OCI-LY3 (cell line): ENCODE measurements at regions not wholly inside any gene's neighbourhood (a gene's known extent, or its start where the extent isn't known, plus 50 kb on each side); places are given as distances from the start of the nearest gene placed in this dataset.

Source experiments
- H2AFZ ChIP-seq: fragments of 200-600, 300-600 bp; shearing (Covaris generic); 2 replicates; pipeline ENCODE4 v1.6.0; 2014; ENCODE audit warnings: antibody characterized with exemption, low read depth, low read length
- H3K27ac ChIP-seq: fragments of 200-600, 300-600 bp; sonication (generic); 2 replicates; pipeline ENCODE4 v1.5.1; 2014; ENCODE audit warnings: mild to moderate bottlenecking, low read length, moderate library complexity, mixed read lengths
- H3K27me3 ChIP-seq: fragments of 200-600, 300-600 bp; sonication (generic); 2 replicates; pipeline ENCODE4 v1.6.1; 2014; ENCODE audit warnings: low read depth, low read length, mixed read lengths
- H3K36me3 ChIP-seq: fragments of 200-600, 300-600 bp; sonication (generic); replicated peaks from 2 replicates; pipeline ENCODE3; 2014; ENCODE audit warnings: low read depth, low read length, mixed read lengths
- H3K4me1 ChIP-seq: fragments of 300-600, 200-600 bp; sonication (generic); 2 replicates; pipeline ENCODE4 v1.6.1; 2014; ENCODE audit warnings: low read length, mixed read lengths
- H3K4me2 ChIP-seq: fragments of 200-600, 300-600 bp; sonication (generic); 2 replicates; pipeline ENCODE4 v1.6.1; 2014; ENCODE audit warnings: low read length, mixed read lengths
- H3K4me3 ChIP-seq: fragments of 300-600, 200-600 bp; sonication (generic); 2 replicates; pipeline ENCODE4 v1.5.1; 2014; ENCODE audit warnings: antibody characterized with exemption, mild to moderate bottlenecking, low read length, moderate library complexity
- H3K79me2 ChIP-seq: fragments of 300-600, 200-600 bp; shearing (Covaris generic); 2 replicates; pipeline ENCODE4 v1.6.1; 2014; ENCODE audit warnings: mild to moderate bottlenecking, low read length, mixed read lengths
- H3K9ac ChIP-seq: fragments of 300-600, 200-600 bp; shearing (Covaris generic); 2 replicates; pipeline ENCODE4 v1.6.0; 2014; ENCODE audit warnings: mild to moderate bottlenecking, low read length, moderate library complexity
- H3K9me3 ChIP-seq: fragments of 200-600, 300-600 bp; shearing (Covaris generic); 2 replicates; pipeline ENCODE4 v1.6.1; 2014; ENCODE audit warnings: low read length, mixed read lengths; ENCODE audit not compliant: insufficient read depth
- H4K20me1 ChIP-seq: fragments of 200-600, 300-600 bp; sonication (generic); 2 replicates; pipeline ENCODE4 v1.6.1; 2016; ENCODE audit warnings: low read length, mixed read lengths; ENCODE audit not compliant: insufficient read depth
- CTCF ChIP-seq: fragments of 200-600, 300-600 bp; sonication (generic); IDR thresholded peaks from 2 replicates; pipeline ENCODE4 v1.5.1; 2014; ENCODE audit warnings: antibody characterized with exemption, low read length, low read depth
- EZH2phosphoT487 ChIP-seq: fragments of 200-600 bp; shearing (Covaris generic); IDR thresholded peaks from 2 replicates; pipeline ENCODE4 v1.6.1; 2018; ENCODE audit warnings: antibody characterized with exemption, mixed run types, low read depth

GRCh38 chr1:168865850-168866620 is 137.0 kb upstream of the DPT start:
- Histone ChIP-seq H3K27ac (no peak overlapping the region), H3K9ac (no peak overlapping the region), H3K36me3 (no peaks in the 10 kb centered on the region), H2AFZ (no peak overlapping the region), H3K4me1 (no peaks in the 10 kb centered on the region), H3K4me2 (no peak overlapping the region), H3K9me3 (peaks cover 4% of the 10 kb centered on the region), H3K4me3 (no peak overlapping the region), H3K27me3 (no peaks in the 10 kb centered on the region), H4K20me1 (no peaks in the 10 kb centered on the region), H3K79me2 (no peaks in the 10 kb centered on the region)
- TF ChIP-seq CTCF (no peak), EZH2phosphoT487 (no peak)

GRCh38 chr1:168867941-168868634 is 139.1 kb upstream of the DPT start:
- Histone ChIP-seq H3K27ac (no peak overlapping the region), H3K79me2 (no peaks in the 10 kb centered on the region), H3K27me3 (no peaks in the 10 kb centered on the region), H3K4me3 (no peak overlapping the region), H3K4me2 (no peak overlapping the region), H3K9me3 (peaks cover 4% of the 10 kb centered on the region), H4K20me1 (no peaks in the 10 kb centered on the region), H3K9ac (no peak overlapping the region), H3K36me3 (no peaks in the 10 kb centered on the region), H3K4me1 (no peaks in the 10 kb centered on the region), H2AFZ (no peak overlapping the region)
- TF ChIP-seq CTCF (no peak), EZH2phosphoT487 (no peak)

GRCh38 chr1:168871531-168871930 is 142.5 kb upstream of the DPT start:
- TF ChIP-seq CTCF (no peak), EZH2phosphoT487 (no peak)
- H2AFZ ChIP-seq: no peak overlapping the region
- no peaks in the 10 kb centered on the region for H3K79me2 ChIP-seq
- no peak overlapping the region for H3K27ac ChIP-seq
- H3K4me3 ChIP-seq: no peak overlapping the region
- H3K9ac ChIP-seq: no peak overlapping the region
- no peaks in the 10 kb centered on the region for H4K20me1 ChIP-seq
- no peaks in the 10 kb centered on the region for H3K4me1 ChIP-seq
- no peaks in the 10 kb centered on the region for H3K27me3 ChIP-seq
- no peak overlapping the region for H3K4me2 ChIP-seq
- no peaks in the 10 kb centered on the region for H3K36me3 ChIP-seq
- peaks cover 1% of the 10 kb centered on the region for H3K9me3 ChIP-seq

GRCh38 chr1:168875831-168876230 is 146.8 kb upstream of the DPT start:
- no peak overlapping the region for H3K4me3 ChIP-seq
- no peaks in the 10 kb centered on the region for H3K4me1 ChIP-seq
- H3K36me3 ChIP-seq: no peaks in the 10 kb centered on the region
- TF ChIP-seq EZH2phosphoT487 (no peak), CTCF (no peak)
- H2AFZ ChIP-seq: no peak overlapping the region
- H3K27me3 ChIP-seq: no peaks in the 10 kb centered on the region
- H3K27ac ChIP-seq: no peak overlapping the region
- H3K9ac ChIP-seq: no peak overlapping the region
- H4K20me1 ChIP-seq: no peaks in the 10 kb centered on the region
- no peaks in the 10 kb centered on the region for H3K9me3 ChIP-seq
- H3K4me2 ChIP-seq: no peak overlapping the region
- no peaks in the 10 kb centered on the region for H3K79me2 ChIP-seq
